ENCODE measurements at regions not wholly inside any gene's neighbourhood (a gene's known extent, or its start where the extent isn't known, plus 50 kb on each side); places are given as distances from the start of the nearest gene placed in this dataset.

DNA sequence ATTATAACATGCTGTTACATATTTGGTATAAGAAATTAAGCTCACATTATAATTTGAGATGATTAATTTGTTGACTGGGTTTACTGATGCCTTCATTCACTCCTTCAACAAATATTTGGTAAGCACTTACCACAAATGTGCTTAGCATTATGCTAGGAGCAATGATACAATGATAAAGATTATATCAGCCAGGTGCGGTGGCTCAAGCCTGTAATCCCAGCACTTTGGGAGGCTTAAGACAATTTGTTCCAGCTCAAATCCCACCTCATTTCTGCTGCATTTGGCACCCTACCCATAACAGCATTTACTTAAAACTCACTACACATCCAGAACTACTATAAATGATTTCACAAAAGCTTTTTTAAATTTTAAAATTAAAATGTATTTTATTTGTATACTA lies 1263.6 kb upstream of the RAG2 start:
- TF ChIP-seq, protein P1, sequence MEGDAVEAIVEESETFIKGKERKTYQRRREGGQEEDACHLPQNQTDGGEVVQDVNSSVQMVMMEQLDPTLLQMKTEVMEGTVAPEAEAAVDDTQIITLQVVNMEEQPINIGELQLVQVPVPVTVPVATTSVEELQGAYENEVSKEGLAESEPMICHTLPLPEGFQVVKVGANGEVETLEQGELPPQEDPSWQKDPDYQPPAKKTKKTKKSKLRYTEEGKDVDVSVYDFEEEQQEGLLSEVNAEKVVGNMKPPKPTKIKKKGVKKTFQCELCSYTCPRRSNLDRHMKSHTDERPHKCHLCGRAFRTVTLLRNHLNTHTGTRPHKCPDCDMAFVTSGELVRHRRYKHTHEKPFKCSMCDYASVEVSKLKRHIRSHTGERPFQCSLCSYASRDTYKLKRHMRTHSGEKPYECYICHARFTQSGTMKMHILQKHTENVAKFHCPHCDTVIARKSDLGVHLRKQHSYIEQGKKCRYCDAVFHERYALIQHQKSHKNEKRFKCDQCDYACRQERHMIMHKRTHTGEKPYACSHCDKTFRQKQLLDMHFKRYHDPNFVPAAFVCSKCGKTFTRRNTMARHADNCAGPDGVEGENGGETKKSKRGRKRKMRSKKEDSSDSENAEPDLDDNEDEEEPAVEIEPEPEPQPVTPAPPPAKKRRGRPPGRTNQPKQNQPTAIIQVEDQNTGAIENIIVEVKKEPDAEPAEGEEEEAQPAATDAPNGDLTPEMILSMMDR (conservative IDR thresholded peaks at IDR 0.05; ENCODE audit: low read length) = no peak
- TF ChIP-seq EZH2phosphoT487 (IDR thresholded peaks at IDR 0.05; ENCODE audit: borderline replicate concordance, low read depth, low read length) = no peak

Data from OCI-LY7 (cell line).